Fibroblast of lung (primary cell): ENCODE measurements at regions not wholly inside any gene's neighbourhood (a gene's known extent, or its start where the extent isn't known, plus 50 kb on each side); places are given as distances from the start of the nearest gene placed in this dataset.
"Not testable (repeated sequence)": the region's sequence is repeated elsewhere in the genome, so short reads cannot be mapped to it uniquely, and the experiment has no call there.

Source experiments
- DNase-seq, 2 donors: peaks; one replicate each; pipeline versions ENCODE4 v3.0.0 to v3.0.0-alpha.2; 2010; ENCODE audit warnings: low read depth in 2 of 2
- H2AFZ ChIP-seq: 2 replicates; pipeline ENCODE4 v1.5.1; 2012; ENCODE audit warnings: low read length, control low read depth, inconsistent platforms
- H3K27ac ChIP-seq: 2 replicates; pipeline ENCODE4 v1.5.1; 2011; ENCODE audit warnings: low read length, control low read depth; ENCODE audit not compliant: insufficient read depth
- H3K27me3 ChIP-seq: 2 replicates; pipeline ENCODE4 v1.5.1; 2011; ENCODE audit warnings: mild to moderate bottlenecking, low read length; ENCODE audit not compliant: control insufficient read depth, insufficient read depth
- H3K36me3 ChIP-seq: 2 replicates; pipeline ENCODE4 v1.5.1; 2011; ENCODE audit warnings: low read length; ENCODE audit not compliant: control insufficient read depth, insufficient read depth
- H3K4me1 ChIP-seq: 2 replicates; pipeline ENCODE4 v1.5.1; 2011; ENCODE audit warnings: low read length; ENCODE audit not compliant: control insufficient read depth, insufficient read depth; ENCODE audit errors: extremely low read depth
- H3K4me2 ChIP-seq: 2 replicates; pipeline ENCODE4 v1.5.1; 2011; ENCODE audit warnings: low read length, control low read depth; ENCODE audit not compliant: insufficient read depth; ENCODE audit errors: extremely low read depth
- H3K4me3 ChIP-seq, 4 experiments: fragments of 200-600 bp in 1 of 4; sonication (generic) in 1 of 4; replicated peaks in 1 of 4; 2 replicates each; pipeline ENCODE4 v1.5.1; 2011 to 2016; ENCODE audit warnings: low read length in 4 of 4, low read depth in 3 of 4, mild to moderate bottlenecking in 3 of 4, control low read depth in 2 of 4, inconsistent platforms in 1 of 4, mixed read lengths in 1 of 4; ENCODE audit not compliant: insufficient read depth in 1 of 4; ENCODE audit errors: control extremely low read depth in 1 of 4
- H3K79me2 ChIP-seq: 2 replicates; pipeline ENCODE4 v1.5.1; 2012; ENCODE audit warnings: mild to moderate bottlenecking, low read length, inconsistent platforms; ENCODE audit not compliant: control insufficient read depth, insufficient read depth
- H3K9ac ChIP-seq: 2 replicates; pipeline ENCODE4 v1.5.1; 2011; ENCODE audit warnings: mild to moderate bottlenecking, low read length, control low read depth; ENCODE audit not compliant: insufficient read depth
- H3K9me3 ChIP-seq: 2 replicates; pipeline ENCODE4 v1.5.1; 2012; ENCODE audit warnings: low read depth, low read length; ENCODE audit not compliant: control insufficient read depth, insufficient read depth
- H4K20me1 ChIP-seq: 2 replicates; pipeline ENCODE4 v1.5.1; 2011; ENCODE audit warnings: low read length; ENCODE audit not compliant: control insufficient read depth, insufficient read depth; ENCODE audit errors: extremely low read depth
- CTCF ChIP-seq, 2 donors: IDR thresholded peaks in 1 of 2; conservative IDR thresholded peaks in 1 of 2; 1 replicate in 1 of 2; 2 replicates in 1 of 2; pipeline ENCODE4 v1.5.1; 2011 to 2012; ENCODE audit warnings: low read length in 2 of 2, control low read depth in 1 of 2, inconsistent platforms in 1 of 2, low read depth in 1 of 2, mild to moderate bottlenecking in 1 of 2
- EZH2 ChIP-seq: IDR thresholded peaks from 2 replicates; pipeline ENCODE4 v1.5.1; 2012; ENCODE audit warnings: low read length, control low read depth, mild to moderate bottlenecking; ENCODE audit errors: missing control alignments

DNA sequence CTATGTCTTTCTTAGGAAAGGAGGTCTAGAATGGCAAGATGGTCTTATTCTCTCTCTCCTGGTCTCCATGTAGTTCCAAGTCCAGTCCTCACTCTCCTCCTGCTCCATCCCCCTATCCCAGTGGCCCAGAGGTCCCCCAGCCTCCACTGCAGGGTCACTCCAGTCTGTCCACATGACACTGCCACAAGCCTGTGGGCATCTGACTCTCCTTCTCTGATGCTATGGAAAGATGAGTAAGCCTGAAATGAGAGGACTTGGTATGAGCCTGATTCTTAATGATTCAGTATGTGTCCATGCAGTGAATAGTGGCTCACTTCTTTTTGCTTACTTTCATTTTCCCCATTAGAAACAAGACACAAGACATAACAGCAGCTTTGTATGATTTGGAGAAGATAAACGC, 516.8 kb upstream of the ADGRL3 start:
- H3K4me2 ChIP-seq: peak overlapping the region; percentile 61
- H3K4me3 ChIP-seq: peak overlapping the region in 3 of 4 experiments; percentile 28 to 36 (median 30)
- peak overlapping the region; percentile 83 for H3K27ac ChIP-seq

DNA sequence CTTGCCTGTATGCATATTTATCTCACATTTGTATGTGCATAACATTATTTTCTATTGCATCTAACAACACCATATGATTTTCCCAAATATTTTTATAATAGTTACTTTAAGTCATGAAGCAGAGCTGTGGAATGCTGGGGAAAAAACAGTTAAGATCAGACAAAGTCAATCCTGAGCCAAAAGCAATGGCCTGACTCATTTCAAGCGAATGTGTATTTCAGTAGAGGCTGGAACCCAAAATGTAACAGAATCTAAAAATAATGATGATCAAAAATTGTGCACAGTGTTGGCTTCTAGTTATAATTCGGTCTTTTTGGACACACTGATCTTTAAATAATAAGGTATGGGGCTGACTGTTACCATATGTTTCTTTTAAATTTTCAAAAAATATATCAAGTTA, 516.2 kb upstream of the ADGRL3 start:
- H3K9ac ChIP-seq: no peak overlapping the region
- no peaks in the 10 kb centered on the region for H3K36me3 ChIP-seq
- H4K20me1 ChIP-seq: no peaks in the 10 kb centered on the region
- TF ChIP-seq EZH2 (no peak), CTCF (conservative IDR thresholded peaks at IDR 0.05 in 1 of 2, IDR thresholded peaks at IDR 0.05 in 1 of 2; ENCODE audit: low read depth in 1 of 2, low read length in 2 of 2) (no peak)
- H2AFZ ChIP-seq: no peak overlapping the region
- H3K4me2 ChIP-seq: peak overlapping the region; percentile 61
- peak; percentile 86 to 87 for DNase-seq
- no peaks in the 10 kb centered on the region for H3K27me3 ChIP-seq
- peaks cover 3% of the 10 kb centered on the region for H3K4me1 ChIP-seq
- peak overlapping the region in 2 of 4 experiments; percentile 28 to 36 for H3K4me3 ChIP-seq
- H3K9me3 ChIP-seq: no peaks in the 10 kb centered on the region
- H3K79me2 ChIP-seq: no peaks in the 10 kb centered on the region
- H3K27ac ChIP-seq: peak overlapping the region; percentile 83

More for the DNA sequence above, 516.8 kb upstream of the ADGRL3 start:
- H3K4me1 ChIP-seq: peaks cover 3% of the 10 kb centered on the region
- peak overlapping the region; percentile 25 for H2AFZ ChIP-seq
- H4K20me1 ChIP-seq: no peaks in the 10 kb centered on the region
- peak; percentile 66 to 89 for DNase-seq
- H3K9me3 ChIP-seq: no peaks in the 10 kb centered on the region
- H3K79me2 ChIP-seq: no peaks in the 10 kb centered on the region
- no peak overlapping the region for H3K9ac ChIP-seq
- no peaks in the 10 kb centered on the region for H3K27me3 ChIP-seq
- TF ChIP-seq CTCF (conservative IDR thresholded peaks at IDR 0.05 in 1 of 2, IDR thresholded peaks at IDR 0.05 in 1 of 2; ENCODE audit: low read depth in 1 of 2, low read length in 2 of 2): no peak
- TF ChIP-seq EZH2: no peak
- no peaks in the 10 kb centered on the region for H3K36me3 ChIP-seq

DNA sequence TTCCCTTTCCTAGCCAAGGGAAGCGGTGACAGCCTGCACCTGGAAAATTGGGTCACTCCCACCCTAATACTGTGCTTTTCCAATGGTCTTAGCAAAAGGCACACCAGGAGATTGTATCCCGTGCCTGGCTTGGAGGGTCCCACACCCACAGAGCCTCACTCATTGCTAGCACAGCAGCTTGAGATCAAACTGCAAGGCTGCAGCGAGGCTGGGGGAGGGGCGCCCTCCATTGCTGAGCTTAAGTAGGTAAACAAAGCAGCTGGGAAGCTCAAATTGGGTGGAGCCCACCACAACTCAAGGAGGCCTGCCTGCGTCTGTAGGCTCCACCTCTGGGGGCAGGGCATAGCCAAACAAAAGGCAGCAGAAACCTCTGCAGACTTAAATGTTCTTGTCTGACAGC, 504.1 kb upstream of the ADGRL3 start:
- H2AFZ ChIP-seq, H3K9me3 ChIP-seq, H3K79me2 ChIP-seq, H4K20me1 ChIP-seq, DNase-seq, H3K4me2 ChIP-seq, H3K36me3 ChIP-seq, H3K27me3 ChIP-seq, H3K4me1 ChIP-seq, H3K9ac ChIP-seq, H3K4me3 ChIP-seq, H3K27ac ChIP-seq: not testable (repeated sequence)
